ENCODE measurements at regions not wholly inside any gene's neighbourhood (a gene's known extent, or its start where the extent isn't known, plus 50 kb on each side); places are given as distances from the start of the nearest gene placed in this dataset.

DNA sequence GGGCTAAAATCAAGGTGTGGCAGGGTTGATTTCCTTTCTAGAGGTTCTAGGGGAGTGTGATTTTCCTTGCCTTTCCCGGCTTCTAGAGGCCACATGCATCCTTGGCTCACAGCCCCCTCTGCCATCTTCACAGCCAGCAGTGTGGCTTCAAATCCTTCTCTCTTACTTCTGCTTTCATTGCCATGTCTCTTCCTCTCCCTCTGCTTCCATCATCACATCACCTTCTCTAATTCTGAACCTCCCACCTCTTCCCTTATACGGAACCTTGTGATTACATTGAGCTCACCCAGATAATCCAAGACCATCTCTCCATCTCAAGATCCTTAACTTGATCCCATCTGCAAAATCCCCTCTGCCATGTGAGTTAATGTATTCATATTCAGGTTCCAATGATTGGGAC lies 56.2 kb upstream of the RMDN2 start:
- H3K4me1 ChIP-seq (ENCODE audit: insufficient read depth, low read length) = peaks cover 21% of the 10 kb centered on the region
- no peak for TF ChIP-seq EZH2 (IDR thresholded peaks at IDR 0.05; ENCODE audit: insufficient read depth, low read length)
- TF ChIP-seq, protein P1, sequence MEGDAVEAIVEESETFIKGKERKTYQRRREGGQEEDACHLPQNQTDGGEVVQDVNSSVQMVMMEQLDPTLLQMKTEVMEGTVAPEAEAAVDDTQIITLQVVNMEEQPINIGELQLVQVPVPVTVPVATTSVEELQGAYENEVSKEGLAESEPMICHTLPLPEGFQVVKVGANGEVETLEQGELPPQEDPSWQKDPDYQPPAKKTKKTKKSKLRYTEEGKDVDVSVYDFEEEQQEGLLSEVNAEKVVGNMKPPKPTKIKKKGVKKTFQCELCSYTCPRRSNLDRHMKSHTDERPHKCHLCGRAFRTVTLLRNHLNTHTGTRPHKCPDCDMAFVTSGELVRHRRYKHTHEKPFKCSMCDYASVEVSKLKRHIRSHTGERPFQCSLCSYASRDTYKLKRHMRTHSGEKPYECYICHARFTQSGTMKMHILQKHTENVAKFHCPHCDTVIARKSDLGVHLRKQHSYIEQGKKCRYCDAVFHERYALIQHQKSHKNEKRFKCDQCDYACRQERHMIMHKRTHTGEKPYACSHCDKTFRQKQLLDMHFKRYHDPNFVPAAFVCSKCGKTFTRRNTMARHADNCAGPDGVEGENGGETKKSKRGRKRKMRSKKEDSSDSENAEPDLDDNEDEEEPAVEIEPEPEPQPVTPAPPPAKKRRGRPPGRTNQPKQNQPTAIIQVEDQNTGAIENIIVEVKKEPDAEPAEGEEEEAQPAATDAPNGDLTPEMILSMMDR (IDR thresholded peaks at IDR 0.05; ENCODE audit: insufficient read depth, low read depth, low read length) = no peak
- Mint-ChIP-seq H3K4me1 (ENCODE audit: low read depth, unreplicated experiment) (peaks cover 29% of the 10 kb centered on the region), H3K27me3 (ENCODE audit: low read depth, unreplicated experiment) (peaks cover 12% of the 10 kb centered on the region), H3K9me3 (ENCODE audit: unreplicated experiment) (no peaks in the 10 kb centered on the region), H3K36me3 (ENCODE audit: low read depth, unreplicated experiment) (no peaks in the 10 kb centered on the region), H3K27ac (ENCODE audit: unreplicated experiment) (no peak overlapping the region), H3K4me3 (ENCODE audit: unreplicated experiment) (no peak overlapping the region)
- FAIRE-seq = no peak
- H3K27me3 ChIP-seq (ENCODE audit: insufficient read depth, low read length) = no peaks in the 10 kb centered on the region
- H2AFZ ChIP-seq (ENCODE audit: low read depth, low read length) = no peak overlapping the region
- no peaks in the 10 kb centered on the region for H3K79me2 ChIP-seq (ENCODE audit: insufficient read depth, low read length)
- no peak overlapping the region for H3K27ac ChIP-seq (ENCODE audit: low read depth, low read length)
- no peaks in the 10 kb centered on the region for H4K20me1 ChIP-seq (ENCODE audit: insufficient read depth, low read length)
- no peaks in the 10 kb centered on the region for H3K36me3 ChIP-seq (ENCODE audit: insufficient read depth, low read length)
- H3K9me3 ChIP-seq (ENCODE audit: insufficient read depth, low read depth, low read length) = no peaks in the 10 kb centered on the region
- no peak overlapping the region for H3K9ac ChIP-seq (ENCODE audit: low read length)
- H3K4me2 ChIP-seq (ENCODE audit: low read length) = no peak overlapping the region
- DNase-seq (ENCODE audit: low read depth) = no peak
- H3K4me3 ChIP-seq (ENCODE audit: insufficient read depth, low read depth, low read length) = no peak overlapping the region

DNA sequence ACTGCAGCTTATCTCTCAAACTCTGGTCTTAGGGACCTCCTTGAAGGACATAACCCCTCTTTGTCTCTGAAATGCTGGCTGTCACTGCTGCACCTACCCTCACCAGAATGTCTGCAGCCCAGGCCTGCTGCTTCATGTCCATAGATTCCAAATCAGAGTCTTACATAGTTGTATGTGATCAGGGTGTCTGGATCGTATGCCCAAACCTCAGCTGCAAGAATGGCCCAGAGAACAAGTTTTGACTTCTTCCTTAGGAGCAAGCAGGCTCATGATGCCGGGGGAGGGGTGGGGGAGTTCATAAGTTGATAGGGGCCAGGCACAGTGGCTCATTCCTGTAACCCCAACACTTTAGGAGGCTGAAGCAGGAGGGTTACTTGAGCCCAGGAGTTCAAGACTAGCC lies 55.8 kb upstream of the RMDN2 start:
- H2AFZ ChIP-seq (ENCODE audit: low read depth, low read length) = no peak overlapping the region
- peaks cover 21% of the 10 kb centered on the region for H3K4me1 ChIP-seq (ENCODE audit: insufficient read depth, low read length)
- DNase-seq (ENCODE audit: low read depth) = no peak
- no peak overlapping the region for H3K4me3 Mint-ChIP-seq (ENCODE audit: unreplicated experiment)
- H3K4me3 ChIP-seq (ENCODE audit: insufficient read depth, low read depth, low read length) = no peak overlapping the region
- H3K27ac ChIP-seq (ENCODE audit: low read depth, low read length) = no peak overlapping the region
- peaks cover 29% of the 10 kb centered on the region for H3K4me1 Mint-ChIP-seq (ENCODE audit: low read depth, unreplicated experiment)
- no peaks in the 10 kb centered on the region for H3K79me2 ChIP-seq (ENCODE audit: insufficient read depth, low read length)
- H3K36me3 Mint-ChIP-seq (ENCODE audit: low read depth, unreplicated experiment) = no peaks in the 10 kb centered on the region
- H4K20me1 ChIP-seq (ENCODE audit: insufficient read depth, low read length) = no peaks in the 10 kb centered on the region
- no peak overlapping the region for H3K27ac Mint-ChIP-seq (ENCODE audit: unreplicated experiment)
- no peaks in the 10 kb centered on the region for H3K36me3 ChIP-seq (ENCODE audit: insufficient read depth, low read length)
- no peaks in the 10 kb centered on the region for H3K9me3 ChIP-seq (ENCODE audit: insufficient read depth, low read depth, low read length)
- no peak overlapping the region for H3K4me2 ChIP-seq (ENCODE audit: low read length)
- no peaks in the 10 kb centered on the region for H3K27me3 ChIP-seq (ENCODE audit: insufficient read depth, low read length)
- H3K9me3 Mint-ChIP-seq (ENCODE audit: unreplicated experiment) = no peaks in the 10 kb centered on the region
- peaks cover 13% of the 10 kb centered on the region for H3K27me3 Mint-ChIP-seq (ENCODE audit: low read depth, unreplicated experiment)
- no peak overlapping the region for H3K9ac ChIP-seq (ENCODE audit: low read length)
- FAIRE-seq = no peak
- TF ChIP-seq, protein P1 (IDR thresholded peaks at IDR 0.05; ENCODE audit: insufficient read depth, low read depth, low read length) = no peak
- TF ChIP-seq EZH2 (IDR thresholded peaks at IDR 0.05; ENCODE audit: insufficient read depth, low read length) = no peak

DNA sequence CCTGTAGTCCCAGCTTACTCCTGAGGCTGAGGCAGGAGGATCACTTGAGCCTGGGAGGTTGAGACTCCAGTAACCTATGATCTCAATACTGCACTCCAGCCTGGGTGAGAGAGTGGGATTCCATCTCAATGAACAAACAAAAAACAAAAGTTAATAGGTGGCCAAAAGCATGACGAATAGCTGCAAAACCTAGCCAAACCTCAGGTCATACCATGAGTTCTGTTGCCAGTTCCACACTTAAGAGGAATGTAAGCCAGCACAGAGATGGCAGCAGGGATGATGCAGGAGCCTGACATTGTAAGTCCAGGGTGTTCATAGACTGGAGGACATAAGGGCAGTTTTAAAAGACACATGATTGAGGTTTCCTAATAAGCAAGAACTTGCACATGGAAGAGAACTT lies 55.3 kb upstream of the RMDN2 start:
- no peak overlapping the region for H2AFZ ChIP-seq (ENCODE audit: low read depth, low read length)
- FAIRE-seq (peak; percentile 60), DNase-seq (ENCODE audit: low read depth) (peak; percentile 91)
- Mint-ChIP-seq H3K4me1 (ENCODE audit: low read depth, unreplicated experiment) (peaks cover 29% of the 10 kb centered on the region), H3K27ac (ENCODE audit: unreplicated experiment) (peak overlapping the region; percentile 44), H3K36me3 (ENCODE audit: low read depth, unreplicated experiment) (no peaks in the 10 kb centered on the region), H3K9me3 (ENCODE audit: unreplicated experiment) (no peaks in the 10 kb centered on the region), H3K4me3 (ENCODE audit: unreplicated experiment) (no peak overlapping the region), H3K27me3 (ENCODE audit: low read depth, unreplicated experiment) (peaks cover 18% of the 10 kb centered on the region)
- TF ChIP-seq, protein P1 (IDR thresholded peaks at IDR 0.05; ENCODE audit: insufficient read depth, low read depth, low read length) = no peak
- no peak for TF ChIP-seq EZH2 (IDR thresholded peaks at IDR 0.05; ENCODE audit: insufficient read depth, low read length)
- H3K4me1 ChIP-seq (ENCODE audit: insufficient read depth, low read length) = peaks cover 21% of the 10 kb centered on the region
- no peaks in the 10 kb centered on the region for H3K36me3 ChIP-seq (ENCODE audit: insufficient read depth, low read length)
- no peaks in the 10 kb centered on the region for H3K27me3 ChIP-seq (ENCODE audit: insufficient read depth, low read length)
- H3K27ac ChIP-seq (ENCODE audit: low read depth, low read length) = no peak overlapping the region
- no peak overlapping the region for H3K4me2 ChIP-seq (ENCODE audit: low read length)
- H3K79me2 ChIP-seq (ENCODE audit: insufficient read depth, low read length) = no peaks in the 10 kb centered on the region
- H3K9ac ChIP-seq (ENCODE audit: low read length) = no peak overlapping the region
- no peak overlapping the region for H3K4me3 ChIP-seq (ENCODE audit: insufficient read depth, low read depth, low read length)
- no peaks in the 10 kb centered on the region for H4K20me1 ChIP-seq (ENCODE audit: insufficient read depth, low read length)
- no peaks in the 10 kb centered on the region for H3K9me3 ChIP-seq (ENCODE audit: insufficient read depth, low read depth, low read length)
